ENCODE measurements at regions not wholly inside any gene's neighbourhood (a gene's known extent, or its start where the extent isn't known, plus 50 kb on each side); places are given as distances from the start of the nearest gene placed in this dataset.

DNA sequence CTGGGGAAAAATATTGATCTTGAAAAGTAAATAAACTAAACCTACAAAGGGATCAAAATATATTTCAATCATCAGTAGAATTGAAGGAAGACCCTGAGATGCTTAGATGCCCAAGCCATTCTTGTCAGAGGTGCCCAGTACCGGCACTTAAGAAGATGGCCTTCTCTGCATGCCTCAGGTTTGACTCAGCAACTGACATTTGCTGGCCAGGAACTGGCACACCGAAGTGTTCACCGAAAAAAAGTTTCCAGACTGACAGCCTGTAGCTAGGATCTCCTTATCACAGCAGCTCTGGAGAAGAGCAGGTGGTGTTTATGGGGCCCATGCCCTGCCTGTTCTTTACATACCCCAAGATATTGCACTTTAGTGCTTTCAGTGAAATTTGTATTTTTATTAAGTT lies 203.2 kb downstream of the MOXD1 start:
- Histone ChIP-seq H3K23ac (ENCODE audit: low read depth, low read length) (no peak overlapping the region), H3K18ac (ENCODE audit: low read depth, low read length) (peak overlapping the region; percentile 77), H2BK5ac (ENCODE audit: low read depth, low read length, poor library complexity, severe bottlenecking) (no peak overlapping the region), H3K56ac (ENCODE audit: extremely low read depth, insufficient read depth, low read length) (no peak overlapping the region), H3K9me1 (ENCODE audit: insufficient read depth, low read length) (peaks cover 4% of the 10 kb centered on the region), H3K79me1 (ENCODE audit: low read depth in 1 of 2, low read length in 2 of 2) (no peaks in the 10 kb centered on the region), H2AK9ac (replicated peaks; ENCODE audit: low read depth, low read length, poor library complexity) (no peak overlapping the region), H3K27ac (ENCODE audit: insufficient read depth, low read length) (0 out of 2 replicates have a peak overlapping the region, but pooled peaks have one; percentile 30), H3K27me3 (ENCODE audit: control insufficient read depth, insufficient read depth, low read length) (no peaks in the 10 kb centered on the region), H4K91ac (ENCODE audit: insufficient read depth, low read depth, low read length) (peak overlapping the region; percentile 6; the same call in 1 of the 2 replicates), H4K5ac (ENCODE audit: low read depth, low read length) (no peak overlapping the region; the same call in 1 of the 2 replicates), H4K8ac (ENCODE audit: low read depth in 2 of 2, low read length in 2 of 2) (no peak overlapping the region), H3K4me3 (ENCODE audit: insufficient read depth, low read depth, low read length) (no peak overlapping the region), H2BK20ac (ENCODE audit: low read depth, low read length) (peak overlapping the region; percentile 16; the same call in 1 of the 2 replicates), H4K20me1 (ENCODE audit: insufficient read depth, low read length) (no peaks in the 10 kb centered on the region), H3K4me2 (ENCODE audit: low read depth, low read length) (no peak overlapping the region), H2AK5ac (ENCODE audit: low read depth, low read length) (no peak overlapping the region; the same call in 1 of the 2 replicates), H3K14ac (replicated peaks; ENCODE audit: low read depth, low read length) (peak overlapping the region; percentile 20; the same call in 1 of the 2 replicates), H3K9ac (ENCODE audit: low read depth, low read length) (no peak overlapping the region), H2BK15ac (ENCODE audit: low read depth, low read length) (no peak overlapping the region; the same call in 2 of the 3 replicates), H3K9me3 (ENCODE audit: control insufficient read depth, insufficient read depth, low read length) (no peaks in the 10 kb centered on the region; the same call in 1 of the 2 replicates), H3K4me1 (ENCODE audit: control insufficient read depth, insufficient read depth, low read length) (peaks cover 8% of the 10 kb centered on the region), H2BK120ac (ENCODE audit: low read depth, low read length) (peak overlapping the region; percentile 62), H3K36me3 (ENCODE audit: control insufficient read depth, insufficient read depth, low read length) (no peaks in the 10 kb centered on the region), H3K4ac (ENCODE audit: low read depth, low read length) (peak overlapping the region; percentile 62), H2AFZ (replicated peaks; ENCODE audit: low read length, poor library complexity) (no peak overlapping the region)
- in situ Hi-C loops (cut with MboI; ENCODE audit: low sequenced_read_pairs) (no loop called here), intact Hi-C loops (cut with micrococcal nuclease) (loop anchor here (5.0 kb wide), 1 partner anchor 66 kb away; no protein-coding TSS in a partner anchor), dilution Hi-C loops (cut with HindIII; ENCODE audit: low sequenced_read_pairs, unreplicated experiment) (no loop called here)
- ChIA-PET POLR2A (ENCODE audit: unreplicated experiment) (no interaction called here), CTCF (interaction anchor here (1.1 to 1.5 kb wide), 2 partner anchors 20 to 50 kb away, joined by 3 to 4 read pairs; no protein-coding TSS in a partner anchor)
- ATAC-seq (ENCODE audit: low read depth) (no peak), DNase-seq (no peak)
- no TSS peak for BruUV-seq (replicated peaks)
- 50% methylated on average over 1 of the region's 3 CpGs; no CpG with 5 or more reads in 1 of the 2 experiments for WGBS, 2 experiments (ENCODE audit: extremely low coverage in 2 of 2, insufficient read length in 1 of 2)
- TF ChIP-seq, protein P1, sequence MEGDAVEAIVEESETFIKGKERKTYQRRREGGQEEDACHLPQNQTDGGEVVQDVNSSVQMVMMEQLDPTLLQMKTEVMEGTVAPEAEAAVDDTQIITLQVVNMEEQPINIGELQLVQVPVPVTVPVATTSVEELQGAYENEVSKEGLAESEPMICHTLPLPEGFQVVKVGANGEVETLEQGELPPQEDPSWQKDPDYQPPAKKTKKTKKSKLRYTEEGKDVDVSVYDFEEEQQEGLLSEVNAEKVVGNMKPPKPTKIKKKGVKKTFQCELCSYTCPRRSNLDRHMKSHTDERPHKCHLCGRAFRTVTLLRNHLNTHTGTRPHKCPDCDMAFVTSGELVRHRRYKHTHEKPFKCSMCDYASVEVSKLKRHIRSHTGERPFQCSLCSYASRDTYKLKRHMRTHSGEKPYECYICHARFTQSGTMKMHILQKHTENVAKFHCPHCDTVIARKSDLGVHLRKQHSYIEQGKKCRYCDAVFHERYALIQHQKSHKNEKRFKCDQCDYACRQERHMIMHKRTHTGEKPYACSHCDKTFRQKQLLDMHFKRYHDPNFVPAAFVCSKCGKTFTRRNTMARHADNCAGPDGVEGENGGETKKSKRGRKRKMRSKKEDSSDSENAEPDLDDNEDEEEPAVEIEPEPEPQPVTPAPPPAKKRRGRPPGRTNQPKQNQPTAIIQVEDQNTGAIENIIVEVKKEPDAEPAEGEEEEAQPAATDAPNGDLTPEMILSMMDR (conservative IDR thresholded peaks at IDR 0.05; ENCODE audit: low read depth, low read length) = no peak
- TF ChIP-seq NFE2L2 (IDR thresholded peaks at IDR 0.05; ENCODE audit: low read depth, low read length) (no peak), MAZ (IDR thresholded peaks at IDR 0.05; ENCODE audit: borderline replicate concordance, low read depth, low read length) (no peak), POLR2A (IDR thresholded peaks at IDR 0.05; ENCODE audit: low read depth, low read length) (no peak), MAFK (IDR thresholded peaks at IDR 0.05; ENCODE audit: low read depth, low read length) (no peak), RFX5 (IDR thresholded peaks at IDR 0.05; ENCODE audit: low read depth, low read length) (no peak), BHLHE40 (IDR thresholded peaks at IDR 0.05; ENCODE audit: low read depth, low read length) (no peak), RAD21 (IDR thresholded peaks at IDR 0.05; ENCODE audit: low read length) (no peak), FOS (IDR thresholded peaks at IDR 0.05; ENCODE audit: low read depth, low read length) (no peak), CEBPB (IDR thresholded peaks at IDR 0.05; ENCODE audit: low read depth, low read length) (no peak), CHD1 (IDR thresholded peaks at IDR 0.05; ENCODE audit: low read depth, low read length) (no peak)
- TF ChIP-seq, protein P2, sequence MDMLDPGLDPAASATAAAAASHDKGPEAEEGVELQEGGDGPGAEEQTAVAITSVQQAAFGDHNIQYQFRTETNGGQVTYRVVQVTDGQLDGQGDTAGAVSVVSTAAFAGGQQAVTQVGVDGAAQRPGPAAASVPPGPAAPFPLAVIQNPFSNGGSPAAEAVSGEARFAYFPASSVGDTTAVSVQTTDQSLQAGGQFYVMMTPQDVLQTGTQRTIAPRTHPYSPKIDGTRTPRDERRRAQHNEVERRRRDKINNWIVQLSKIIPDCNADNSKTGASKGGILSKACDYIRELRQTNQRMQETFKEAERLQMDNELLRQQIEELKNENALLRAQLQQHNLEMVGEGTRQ (IDR thresholded peaks at IDR 0.05; ENCODE audit: low read depth, low read length) = no peak

All from IMR-90 (cell line).